K562 (cell line): ENCODE measurements at regions not wholly inside any gene's neighbourhood (a gene's known extent, or its start where the extent isn't known, plus 50 kb on each side); places are given as distances from the start of the nearest gene placed in this dataset.

Source experiments
- DPF2 ChIP-seq: fragments of 450-650 bp; IDR thresholded peaks from 2 replicates; pipeline ENCODE4 v1.6.1; 2016
- NCOR1 ChIP-seq: fragments of 450-650 bp; IDR thresholded peaks from 2 replicates; pipeline ENCODE4 v1.6.1; 2016; ENCODE audit warnings: mild to moderate bottlenecking, moderate library complexity
- POLR2A ChIP-seq: fragments of 450-650 bp; conservative IDR thresholded peaks from 2 replicates; pipeline ENCODE4 v1.6.1; 2016
- ZBTB8A ChIP-seq: fragments of 450-650 bp; IDR thresholded peaks from 2 replicates; pipeline ENCODE4 v1.6.1; 2018; ENCODE audit warnings: mild to moderate bottlenecking, moderate library complexity; ENCODE audit not compliant: partially characterized antibody

DNA sequence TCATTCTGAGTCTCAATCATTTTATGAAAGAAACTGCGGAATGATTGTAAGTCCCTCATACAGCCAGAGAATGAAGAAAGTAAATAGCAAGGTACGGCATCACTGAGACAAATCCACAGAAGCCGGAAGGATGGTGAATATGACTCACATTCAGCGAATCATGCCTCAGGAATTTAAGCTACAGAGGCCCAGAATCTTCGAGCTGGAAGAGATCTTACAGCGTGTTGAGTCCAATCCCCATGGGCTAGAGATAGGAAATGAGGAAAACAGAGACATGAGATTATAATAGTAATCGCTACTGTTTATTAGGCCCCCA, 173.2 kb downstream of the KIF18A start:
- TF ChIP-seq NCOR1 (no peak), POLR2A (no peak), DPF2 (no peak), ZBTB8A (no peak)
